CD4-positive, alpha-beta T cell treated with Interleukin-1 beta for 1 hour (primary cell): ENCODE measurements at regions not wholly inside any gene's neighbourhood (a gene's known extent, or its start where the extent isn't known, plus 50 kb on each side); places are given as distances from the start of the nearest gene placed in this dataset.

ENCODE experiments used
- DNase-seq, 2 donors: peaks; one replicate each; pipeline ENCODE4 v3.0.0-alpha.2; 2020 to 2022

DNA sequence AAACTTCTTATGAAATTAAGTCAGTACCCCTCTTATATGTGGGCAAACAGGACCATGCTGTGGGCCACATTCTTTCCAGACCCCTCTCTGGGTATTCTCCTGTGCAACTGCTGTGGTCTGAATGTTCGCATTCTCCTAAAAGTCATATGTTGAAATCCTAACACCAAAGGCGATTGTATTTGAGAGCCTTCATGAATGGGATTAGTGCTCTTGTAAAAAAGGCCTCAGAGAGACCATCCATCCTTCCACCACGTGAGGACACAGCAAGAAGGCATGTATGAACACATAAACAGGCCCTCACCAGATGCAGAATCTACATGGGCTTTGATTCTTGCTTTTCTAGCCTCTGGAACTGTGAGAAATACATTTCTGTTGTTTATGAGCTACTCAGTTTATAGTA lies 68.0 kb upstream of the NAALADL2 start:
- no peak for DNase-seq

DNA sequence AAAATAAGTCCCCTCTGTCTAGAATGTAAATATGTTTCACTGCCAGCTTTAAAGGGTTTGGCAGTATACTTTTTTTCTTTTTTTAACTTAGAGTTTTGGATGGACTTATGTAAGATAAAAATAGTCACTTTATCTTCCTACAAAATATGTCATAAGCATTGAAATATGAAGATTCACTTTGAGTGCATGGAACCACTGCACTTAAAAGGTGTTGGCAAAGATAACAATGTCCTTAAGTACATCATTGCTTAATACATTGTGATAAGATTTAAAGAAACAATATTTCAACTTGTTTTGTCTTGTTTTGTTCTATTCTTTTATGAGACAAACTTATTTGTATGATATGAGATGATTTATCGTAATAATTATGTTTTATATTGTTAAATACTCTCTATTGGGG lies 66.3 kb upstream of the NAALADL2 start:
- DNase-seq, result no peak
